Left ventricle myocardium inferior (tissue), 1 donor: ENCODE measurements at regions not wholly inside any gene's neighbourhood (a gene's known extent, or its start where the extent isn't known, plus 50 kb on each side); places are given as distances from the start of the nearest gene placed in this dataset.

Source experiments
- DNase-seq: peaks from one replicate; pipeline ENCODE4 v3.0.0-alpha.2; 2020
- H3K27ac ChIP-seq: fragments of 200-600 bp; replicated peaks from 2 replicates; pipeline ENCODE4 v1.8.0; 2021
- H3K27me3 ChIP-seq: fragments of 200-600 bp; 2 replicates; pipeline ENCODE4 v1.8.0; 2021; ENCODE audit warnings: low read depth
- H3K36me3 ChIP-seq: fragments of 200-600 bp; 2 replicates; pipeline ENCODE4 v1.8.0; 2021
- H3K4me1 ChIP-seq: fragments of 200-600 bp; 2 replicates; pipeline ENCODE4 v1.8.0; 2021
- H3K4me3 ChIP-seq: fragments of 200-600 bp; 2 replicates; pipeline ENCODE4 v1.8.0; 2021; ENCODE audit warnings: mild to moderate bottlenecking, moderate library complexity
- H3K9me3 ChIP-seq: fragments of 200-600 bp; replicated peaks from 2 replicates; pipeline ENCODE4 v1.8.0; 2021
- CTCF ChIP-seq: fragments of 200-600 bp; IDR thresholded peaks from 2 replicates; pipeline ENCODE4 v1.8.0; 2021; ENCODE audit warnings: antibody characterized with exemption, mild to moderate bottlenecking, borderline replicate concordance
- intact Hi-C: fragments of 100-400 bp; cut with micrococcal nuclease; formaldehyde crosslinking; loops from one replicate; pipeline ENCODE4 v1.11.0; 2022
- donor health status: DM: no; HTN: yes; CAD: no; lungs with severe emphysema.

GRCh38 chr5:3858524-3858923 is 262.9 kb downstream of the IRX1 start:
- H3K4me3 ChIP-seq: no peak overlapping the region
- peaks cover 16% of the 10 kb centered on the region for H3K4me1 ChIP-seq
- no peaks in the 10 kb centered on the region for H3K27me3 ChIP-seq
- no peak for TF ChIP-seq CTCF
- H3K27ac ChIP-seq: no peak overlapping the region
- H3K36me3 ChIP-seq: no peaks in the 10 kb centered on the region
- intact Hi-C loops: no loop called here
- H3K9me3 ChIP-seq: no peaks in the 10 kb centered on the region
- no peak for DNase-seq

- H3K9me3 ChIP-seq: no peaks in the 10 kb centered on the region
- no peak for DNase-seq
- no peaks in the 10 kb centered on the region for H3K27me3 ChIP-seq
- no peak overlapping the region for H3K4me3 ChIP-seq
- no peaks in the 10 kb centered on the region for H3K4me1 ChIP-seq
- no peak for TF ChIP-seq CTCF
- intact Hi-C loops: no loop called here
- no peak overlapping the region for H3K27ac ChIP-seq
- no peaks in the 10 kb centered on the region for H3K36me3 ChIP-seq
Observed at GRCh38 chr5:3862906-3863305, 267.3 kb downstream of the IRX1 start.

GRCh38 chr5:3875144-3875543 is 279.5 kb downstream of the IRX1 start:
- Histone ChIP-seq H3K9me3 (peaks cover 19% of the 10 kb centered on the region), H3K27ac (no peak overlapping the region), H3K4me1 (no peaks in the 10 kb centered on the region), H3K27me3 (no peaks in the 10 kb centered on the region), H3K4me3 (no peak overlapping the region), H3K36me3 (no peaks in the 10 kb centered on the region)
- no peak for TF ChIP-seq CTCF
- intact Hi-C loops: no loop called here
- DNase-seq: no peak

GRCh38 chr5:3878267-3878666 is 282.6 kb downstream of the IRX1 start:
- H3K27me3 ChIP-seq: no peaks in the 10 kb centered on the region
- no peaks in the 10 kb centered on the region for H3K36me3 ChIP-seq
- peaks cover 5% of the 10 kb centered on the region for H3K9me3 ChIP-seq
- H3K4me1 ChIP-seq: no peaks in the 10 kb centered on the region
- DNase-seq: no peak
- intact Hi-C loops: no loop called here
- TF ChIP-seq CTCF: no peak
- H3K4me3 ChIP-seq: no peak overlapping the region
- no peak overlapping the region for H3K27ac ChIP-seq

GRCh38 chr5:3883040-3883439 is 287.4 kb downstream of the IRX1 start:
- Histone ChIP-seq H3K27me3 (no peaks in the 10 kb centered on the region), H3K27ac (no peak overlapping the region), H3K36me3 (no peaks in the 10 kb centered on the region), H3K4me3 (no peak overlapping the region), H3K9me3 (no peaks in the 10 kb centered on the region), H3K4me1 (no peaks in the 10 kb centered on the region)
- TF ChIP-seq CTCF: no peak
- intact Hi-C loops: no loop called here
- no peak for DNase-seq
